ENCODE measurements at regions not wholly inside any gene's neighbourhood (a gene's known extent, or its start where the extent isn't known, plus 50 kb on each side); places are given as distances from the start of the nearest gene placed in this dataset.
A peak's percentile ranks its signal among the peaks of the same experiment; 100 is the strongest.

GRCh38 chr13:110993788-110994187 lies 78.9 kb upstream of the ANKRD10 start:
- Histone ChIP-seq H3K9me3 (ENCODE audit: insufficient read depth in 2 of 2, low read depth in 1 of 2, low read length in 1 of 2) (no peaks in the 10 kb centered on the region), H3K4me2 (ENCODE audit: insufficient read depth in 1 of 2, low read depth in 2 of 2, low read length in 2 of 2) (peak overlapping the region in 1 of 2 experiments; percentile 33; a peak in 2 of 4 replicates), H3K27me3 (replicated peaks in 1 of 4; ENCODE audit: control insufficient read depth in 3 of 4, extremely low read depth in 1 of 4, insufficient read depth in 3 of 4, low read length in 3 of 4) (no peaks in the 10 kb centered on the region), H2BK120ac (replicated peaks; ENCODE audit: low read depth, low read length) (no peak overlapping the region), H4K20me1 (replicated peaks in 1 of 2; ENCODE audit: control insufficient read depth in 1 of 2, insufficient read depth in 2 of 2, low read length in 2 of 2) (no peaks in the 10 kb centered on the region), H3K79me1 (ENCODE audit: low read depth, low read length) (no peaks in the 10 kb centered on the region), H3K23ac (ENCODE audit: insufficient read length) (no peak overlapping the region), H2AFZ (ENCODE audit: low read length) (peak overlapping the region; percentile 79), H3K36me3 (ENCODE audit: control insufficient read depth in 2 of 4, insufficient read depth in 4 of 4, low read length in 3 of 4) (no peaks in the 10 kb centered on the region), H2BK20ac (ENCODE audit: low read length) (no peak overlapping the region), H3K14ac (ENCODE audit: insufficient read length) (no peak overlapping the region), H2AK5ac (ENCODE audit: low read depth, low read length) (no peak overlapping the region), H3K4me1 (replicated peaks in 1 of 4; ENCODE audit: control insufficient read depth in 3 of 4, insufficient read depth in 4 of 4, low read length in 3 of 4) (peaks cover 0 to 7% (median under 1%) of the 10 kb centered on the region in 4 experiments; a peak in 2 of 7 replicates), H3K4me3 (ENCODE audit: extremely low read depth in 1 of 4, insufficient read depth in 2 of 4, low read depth in 3 of 4, low read length in 4 of 4) (no peak overlapping the region), H3K9ac (replicated peaks in 1 of 4; ENCODE audit: extremely low read depth in 1 of 4, low read depth in 3 of 4, low read length in 3 of 4) (no peak overlapping the region), H3K79me2 (ENCODE audit: control insufficient read depth in 1 of 2, insufficient read depth in 2 of 2, low read length in 2 of 2) (no peaks in the 10 kb centered on the region), H3K18ac (ENCODE audit: extremely low read depth, low read length) (peak overlapping the region; percentile 34; the same call in 1 of the 2 replicates), H2BK5ac (ENCODE audit: low read depth, low read length) (peak overlapping the region; percentile 18; the same call in 1 of the 2 replicates), H3K4ac (replicated peaks; ENCODE audit: insufficient read length, low read depth, low read length) (no peak overlapping the region), H4K91ac (replicated peaks; ENCODE audit: insufficient read length, low read length) (no peak overlapping the region), H4K8ac (ENCODE audit: extremely low read depth, insufficient read depth, low read length) (no peak overlapping the region), H3K56ac (replicated peaks; ENCODE audit: insufficient read length, low read depth, low read length) (no peak overlapping the region), H4K5ac (ENCODE audit: insufficient read length, low read depth, low read length) (no peak overlapping the region), H3K23me2 (ENCODE audit: low read depth, low read length) (no peaks in the 10 kb centered on the region), H2BK15ac (ENCODE audit: low read length) (no peak overlapping the region), H3K27ac (ENCODE audit: low read depth, low read length) (no peak overlapping the region), H2BK12ac (ENCODE audit: low read depth, low read length) (no peak overlapping the region)
- FAIRE-seq (no peak), DNase-seq (ENCODE audit: low read depth in 1 of 2, low spot score in 2 of 2) (no peak)
- POLR2A ChIA-PET (ENCODE audit: partially characterized antibody) = interaction anchor here (1.6 kb wide), 1 partner anchor 9 kb away, joined by 4 read pairs; no protein-coding TSS in a partner anchor
- 70% methylated on average over 5 of the region's 5 CpGs; no CpG with 5 or more reads in 1 of the 2 experiments for WGBS, 2 experiments (ENCODE audit: extremely low coverage in 1 of 2, insufficient coverage in 1 of 2, insufficient read length in 1 of 2, insufficient replicate concordance in 2 of 2, low coverage in 1 of 2, low lambda C conversion rate in 2 of 2, missing lambda C conversion rate in 1 of 2)
- CTCF ChIA-PET (ENCODE audit: partially characterized antibody) = interaction anchor here (0.7 to 1.2 kb wide), 5 partner anchors 8 to 68 kb away, joined by 3 to 4 read pairs (median 3); no protein-coding TSS in a partner anchor
- TF ChIP-seq, protein P1, sequence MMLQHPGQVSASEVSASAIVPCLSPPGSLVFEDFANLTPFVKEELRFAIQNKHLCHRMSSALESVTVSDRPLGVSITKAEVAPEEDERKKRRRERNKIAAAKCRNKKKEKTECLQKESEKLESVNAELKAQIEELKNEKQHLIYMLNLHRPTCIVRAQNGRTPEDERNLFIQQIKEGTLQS (IDR thresholded peaks at IDR 0.05; ENCODE audit: insufficient read depth, low read depth, low read length) = no peak
- TF ChIP-seq RAD21 (IDR thresholded peaks at IDR 0.05 in 1 of 2, conservative IDR thresholded peaks at IDR 0.05 in 1 of 2; ENCODE audit: low read depth in 2 of 2, low read length in 2 of 2) (no peak; a peak in 1 of 4 replicates), YY1 (IDR thresholded peaks at IDR 0.05; ENCODE audit: low read depth, low read length) (peak; percentile 83), EGR1 (IDR thresholded peaks at IDR 0.05; ENCODE audit: borderline replicate concordance, low read depth, low read length) (no peak), JUND (IDR thresholded peaks at IDR 0.05; ENCODE audit: low read length) (no peak), ATF2 (IDR thresholded peaks at IDR 0.05; ENCODE audit: low read length) (no peak), SP1 (IDR thresholded peaks at IDR 0.05; ENCODE audit: low read depth, low read length) (0 out of 2 replicates have a peak, but pooled peaks have one; percentile 15), BRCA1 (IDR thresholded peaks at IDR 0.05; ENCODE audit: low read depth, low read length) (no peak), SUZ12 (IDR thresholded peaks at IDR 0.05; ENCODE audit: low read length) (no peak), SIRT6 (IDR thresholded peaks at IDR 0.05; ENCODE audit: low read length) (no peak), BACH1 (IDR thresholded peaks at IDR 0.05; ENCODE audit: low read length) (no peak)
- TF ChIP-seq, protein P2, sequence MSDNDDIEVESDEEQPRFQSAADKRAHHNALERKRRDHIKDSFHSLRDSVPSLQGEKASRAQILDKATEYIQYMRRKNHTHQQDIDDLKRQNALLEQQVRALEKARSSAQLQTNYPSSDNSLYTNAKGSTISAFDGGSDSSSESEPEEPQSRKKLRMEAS (IDR thresholded peaks at IDR 0.05) = peak; percentile 25; the same call in 1 of the 2 replicates

Measured in H1 (cell line).